Limb (tissue), 2 donors: ENCODE measurements at regions not wholly inside any gene's neighbourhood (a gene's known extent, or its start where the extent isn't known, plus 50 kb on each side); places are given as distances from the start of the nearest gene placed in this dataset.
A peak's percentile ranks its signal among the peaks of the same experiment; 100 is the strongest.

Source experiments
- DNase-seq, 2 donors: peaks; one replicate each; pipeline ENCODE4 v3.0.0-alpha.2; 2016; ENCODE audit errors: extremely low spot score in 2 of 2

GRCh38 chr14:85281921-85282320 is 248.0 kb upstream of the FLRT2 start:
- no peak for DNase-seq

- no peak for DNase-seq
These were observed 241.9 kb upstream of the FLRT2 start for GRCh38 chr14:85288041-85288440.

GRCh38 chr14:85291731-85292130 is 238.2 kb upstream of the FLRT2 start:
- no peak for DNase-seq

- no peak for DNase-seq
These were observed 236.2 kb upstream of the FLRT2 start for GRCh38 chr14:85293612-85294234.

- DNase-seq = no peak
These were observed 234.6 kb upstream of the FLRT2 start for GRCh38 chr14:85295318-85295717.

GRCh38 chr14:85296456-85297210 is 233.3 kb upstream of the FLRT2 start:
- DNase-seq = no peak

- no peak for DNase-seq
These were observed 229.8 kb upstream of the FLRT2 start for GRCh38 chr14:85300107-85300506.

GRCh38 chr14:85301506-85301905 is 228.4 kb upstream of the FLRT2 start:
- DNase-seq = no peak

- DNase-seq = no peak
These were observed 223.9 kb upstream of the FLRT2 start for GRCh38 chr14:85306024-85306423.

- peak in 1 of 2 donors; percentile 29 for DNase-seq
These were observed 221.2 kb upstream of the FLRT2 start for GRCh38 chr14:85308531-85309300.

- DNase-seq = no peak
These were observed 219.3 kb upstream of the FLRT2 start for GRCh38 chr14:85310491-85311272.

- DNase-seq = no peak
These were observed 216.3 kb upstream of the FLRT2 start for GRCh38 chr14:85313560-85314207.

GRCh38 chr14:85315290-85315689 is 214.7 kb upstream of the FLRT2 start:
- DNase-seq = no peak

- no peak for DNase-seq
These were observed 214.1 kb upstream of the FLRT2 start for GRCh38 chr14:85315733-85316290.

- DNase-seq = no peak
These were observed 213.1 kb upstream of the FLRT2 start for GRCh38 chr14:85316701-85317410.

- no peak for DNase-seq
These were observed 212.4 kb upstream of the FLRT2 start for GRCh38 chr14:85317491-85318021.

- DNase-seq = no peak
These were observed 210.8 kb upstream of the FLRT2 start for GRCh38 chr14:85319101-85319500.

- DNase-seq = no peak
These were observed 209.8 kb upstream of the FLRT2 start for GRCh38 chr14:85319998-85320630.
